Fibroblast of mammary gland (primary cell): ENCODE measurements at regions not wholly inside any gene's neighbourhood (a gene's known extent, or its start where the extent isn't known, plus 50 kb on each side); places are given as distances from the start of the nearest gene placed in this dataset.
A peak's percentile ranks its signal among the peaks of the same experiment; 100 is the strongest.

ENCODE experiments used
- DNase-seq: peaks from one replicate; pipeline ENCODE4 v3.0.0-alpha.2; 2010; ENCODE audit warnings: low read depth
- H3K4me3 ChIP-seq: 2 replicates; pipeline ENCODE4 v1.5.1; 2011; ENCODE audit warnings: low read depth, mild to moderate bottlenecking, low read length, moderate library complexity; ENCODE audit not compliant: control insufficient read depth
- CTCF ChIP-seq: conservative IDR thresholded peaks from 2 replicates; pipeline ENCODE4 v1.5.1; 2011; ENCODE audit warnings: low read depth, low read length, inconsistent platforms; ENCODE audit not compliant: control insufficient read depth, insufficient read depth

- DNase-seq: peak; percentile 37
- no peak overlapping the region for H3K4me3 ChIP-seq
- no peak for TF ChIP-seq CTCF
These were observed 391.9 kb downstream of the IRS2 start for GRCh38 chr13:109394311-109394988.

GRCh38 chr13:109393045-109393444, 393.3 kb downstream of the IRS2 start:
- no peak overlapping the region for H3K4me3 ChIP-seq
- no peak for DNase-seq
- no peak for TF ChIP-seq CTCF

GRCh38 chr13:109390391-109390790, 396.0 kb downstream of the IRS2 start:
- no peak for DNase-seq
- TF ChIP-seq CTCF: no peak
- H3K4me3 ChIP-seq: no peak overlapping the region

- TF ChIP-seq CTCF: no peak
- no peak overlapping the region for H3K4me3 ChIP-seq
- peak; percentile 94 for DNase-seq
These were observed 396.5 kb downstream of the IRS2 start for GRCh38 chr13:109389892-109390345.

GRCh38 chr13:109389456-109389855, 396.9 kb downstream of the IRS2 start:
- DNase-seq: peak; percentile 59
- H3K4me3 ChIP-seq: no peak overlapping the region
- TF ChIP-seq CTCF: no peak

GRCh38 chr13:109387471-109387870, 398.9 kb downstream of the IRS2 start:
- TF ChIP-seq CTCF: no peak

GRCh38 chr13:109385242-109385560, 401.2 kb downstream of the IRS2 start:
- TF ChIP-seq CTCF: no peak
- DNase-seq: peak; percentile 57
- no peak overlapping the region for H3K4me3 ChIP-seq

More at GRCh38 chr13:109387471-109387870, 398.9 kb downstream of the IRS2 start:
- no peak overlapping the region for H3K4me3 ChIP-seq
- DNase-seq: no peak
